ENCODE measurements at regions not wholly inside any gene's neighbourhood (a gene's known extent, or its start where the extent isn't known, plus 50 kb on each side); places are given as distances from the start of the nearest gene placed in this dataset.

- TF ChIP-seq GATA3 (IDR thresholded peaks at IDR 0.05; ENCODE audit: low read depth, low read length) (no peak), GATA2 (IDR thresholded peaks at IDR 0.05; ENCODE audit: low read depth, low read length) (no peak)
Measured at GRCh38 chr7:10662982-10663884, 310.4 kb upstream of the PHF14 start.

GRCh38 chr7:10672186-10672585 is 301.5 kb upstream of the PHF14 start:
- TF ChIP-seq GATA2 (IDR thresholded peaks at IDR 0.05; ENCODE audit: low read depth, low read length) (no peak), GATA3 (IDR thresholded peaks at IDR 0.05; ENCODE audit: low read depth, low read length) (no peak)

- no peak for TF ChIP-seq GATA2 (IDR thresholded peaks at IDR 0.05; ENCODE audit: low read depth, low read length)
- no peak for TF ChIP-seq GATA3 (IDR thresholded peaks at IDR 0.05; ENCODE audit: low read depth, low read length)
Measured at GRCh38 chr7:10677211-10677610, 296.5 kb upstream of the PHF14 start.

- TF ChIP-seq GATA3 (IDR thresholded peaks at IDR 0.05; ENCODE audit: low read depth, low read length) (no peak), GATA2 (IDR thresholded peaks at IDR 0.05; ENCODE audit: low read depth, low read length) (no peak)
Measured at GRCh38 chr7:10677668-10678232, 295.9 kb upstream of the PHF14 start.

- TF ChIP-seq GATA3 (IDR thresholded peaks at IDR 0.05; ENCODE audit: low read depth, low read length) (no peak), GATA2 (IDR thresholded peaks at IDR 0.05; ENCODE audit: low read depth, low read length) (no peak)
Measured at GRCh38 chr7:10684606-10685005, 289.1 kb upstream of the PHF14 start.

GRCh38 chr7:10685040-10685439 is 288.6 kb upstream of the PHF14 start:
- TF ChIP-seq GATA2 (IDR thresholded peaks at IDR 0.05; ENCODE audit: low read depth, low read length) (no peak), GATA3 (IDR thresholded peaks at IDR 0.05; ENCODE audit: low read depth, low read length) (no peak)

GRCh38 chr7:10688544-10688943 is 285.1 kb upstream of the PHF14 start:
- TF ChIP-seq GATA2 (IDR thresholded peaks at IDR 0.05; ENCODE audit: low read depth, low read length) (no peak), GATA3 (IDR thresholded peaks at IDR 0.05; ENCODE audit: low read depth, low read length) (no peak)

GRCh38 chr7:10696064-10696463 is 277.6 kb upstream of the PHF14 start:
- TF ChIP-seq GATA3 (IDR thresholded peaks at IDR 0.05; ENCODE audit: low read depth, low read length) (no peak), GATA2 (IDR thresholded peaks at IDR 0.05; ENCODE audit: low read depth, low read length) (no peak)

- TF ChIP-seq GATA2 (IDR thresholded peaks at IDR 0.05; ENCODE audit: low read depth, low read length) (no peak), GATA3 (IDR thresholded peaks at IDR 0.05; ENCODE audit: low read depth, low read length) (no peak)
Measured at GRCh38 chr7:10703059-10703458, 270.6 kb upstream of the PHF14 start.

- TF ChIP-seq GATA2 (IDR thresholded peaks at IDR 0.05; ENCODE audit: low read depth, low read length) (no peak), GATA3 (IDR thresholded peaks at IDR 0.05; ENCODE audit: low read depth, low read length) (no peak)
Measured at GRCh38 chr7:10703981-10704380, 269.7 kb upstream of the PHF14 start.

GRCh38 chr7:10704653-10705052 is 269.0 kb upstream of the PHF14 start:
- TF ChIP-seq GATA3 (IDR thresholded peaks at IDR 0.05; ENCODE audit: low read depth, low read length) (no peak), GATA2 (IDR thresholded peaks at IDR 0.05; ENCODE audit: low read depth, low read length) (no peak)

- no peak for TF ChIP-seq GATA2 (IDR thresholded peaks at IDR 0.05; ENCODE audit: low read depth, low read length)
- TF ChIP-seq GATA3 (IDR thresholded peaks at IDR 0.05; ENCODE audit: low read depth, low read length) = no peak
Measured at GRCh38 chr7:10706875-10707493, 266.7 kb upstream of the PHF14 start.

- TF ChIP-seq GATA3 (IDR thresholded peaks at IDR 0.05; ENCODE audit: low read depth, low read length) (no peak), GATA2 (IDR thresholded peaks at IDR 0.05; ENCODE audit: low read depth, low read length) (peak; percentile 50)
Measured at GRCh38 chr7:10707519-10707918, 266.2 kb upstream of the PHF14 start.

- no peak for TF ChIP-seq GATA2 (IDR thresholded peaks at IDR 0.05; ENCODE audit: low read depth, low read length)
- no peak for TF ChIP-seq GATA3 (IDR thresholded peaks at IDR 0.05; ENCODE audit: low read depth, low read length)
Measured at GRCh38 chr7:10708447-10708846, 265.2 kb upstream of the PHF14 start.

GRCh38 chr7:10718768-10719167 is 254.9 kb upstream of the PHF14 start:
- TF ChIP-seq GATA2 (IDR thresholded peaks at IDR 0.05; ENCODE audit: low read depth, low read length) (no peak), GATA3 (IDR thresholded peaks at IDR 0.05; ENCODE audit: low read depth, low read length) (no peak)
